C4-2B (cell line): ENCODE measurements at regions not wholly inside any gene's neighbourhood (a gene's known extent, or its start where the extent isn't known, plus 50 kb on each side); places are given as distances from the start of the nearest gene placed in this dataset.

ENCODE experiments used
- H3K27ac ChIP-seq: fragments of 450-650 bp; 2 replicates; pipeline ENCODE4 v1.5.1; 2017
- ZFX ChIP-seq: fragments of 450-650 bp; IDR thresholded peaks from 2 replicates; pipeline ENCODE4 v1.6.1; 2017
- TF ChIP-seq, protein P1 (sequence below): fragments of 450-650 bp; conservative IDR thresholded peaks from 2 replicates; pipeline ENCODE4 v1.5.1; 2017; ENCODE audit warnings: mild to moderate bottlenecking

DNA sequence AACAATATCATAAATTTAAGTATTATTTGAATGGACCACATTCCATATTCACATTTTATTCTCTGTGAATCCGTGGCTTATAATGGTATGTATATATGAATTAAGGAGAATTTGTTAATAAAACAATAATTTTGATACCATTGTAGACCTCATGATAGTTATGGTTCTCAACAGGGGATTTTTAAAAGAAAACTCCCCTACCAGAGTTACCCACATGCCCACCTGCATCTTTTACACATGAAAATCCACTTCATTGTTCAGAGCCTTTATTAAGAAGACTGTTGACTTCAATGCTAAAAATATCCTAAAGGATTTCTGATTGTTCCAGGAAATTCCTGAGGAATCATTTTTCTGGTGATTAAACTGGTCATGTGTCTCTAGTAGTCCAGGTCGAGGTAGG, 557.7 kb upstream of the MEF2C start:
- TF ChIP-seq, protein P1, sequence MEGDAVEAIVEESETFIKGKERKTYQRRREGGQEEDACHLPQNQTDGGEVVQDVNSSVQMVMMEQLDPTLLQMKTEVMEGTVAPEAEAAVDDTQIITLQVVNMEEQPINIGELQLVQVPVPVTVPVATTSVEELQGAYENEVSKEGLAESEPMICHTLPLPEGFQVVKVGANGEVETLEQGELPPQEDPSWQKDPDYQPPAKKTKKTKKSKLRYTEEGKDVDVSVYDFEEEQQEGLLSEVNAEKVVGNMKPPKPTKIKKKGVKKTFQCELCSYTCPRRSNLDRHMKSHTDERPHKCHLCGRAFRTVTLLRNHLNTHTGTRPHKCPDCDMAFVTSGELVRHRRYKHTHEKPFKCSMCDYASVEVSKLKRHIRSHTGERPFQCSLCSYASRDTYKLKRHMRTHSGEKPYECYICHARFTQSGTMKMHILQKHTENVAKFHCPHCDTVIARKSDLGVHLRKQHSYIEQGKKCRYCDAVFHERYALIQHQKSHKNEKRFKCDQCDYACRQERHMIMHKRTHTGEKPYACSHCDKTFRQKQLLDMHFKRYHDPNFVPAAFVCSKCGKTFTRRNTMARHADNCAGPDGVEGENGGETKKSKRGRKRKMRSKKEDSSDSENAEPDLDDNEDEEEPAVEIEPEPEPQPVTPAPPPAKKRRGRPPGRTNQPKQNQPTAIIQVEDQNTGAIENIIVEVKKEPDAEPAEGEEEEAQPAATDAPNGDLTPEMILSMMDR, result no peak
- TF ChIP-seq ZFX, result no peak
- no peak overlapping the region for H3K27ac ChIP-seq

DNA sequence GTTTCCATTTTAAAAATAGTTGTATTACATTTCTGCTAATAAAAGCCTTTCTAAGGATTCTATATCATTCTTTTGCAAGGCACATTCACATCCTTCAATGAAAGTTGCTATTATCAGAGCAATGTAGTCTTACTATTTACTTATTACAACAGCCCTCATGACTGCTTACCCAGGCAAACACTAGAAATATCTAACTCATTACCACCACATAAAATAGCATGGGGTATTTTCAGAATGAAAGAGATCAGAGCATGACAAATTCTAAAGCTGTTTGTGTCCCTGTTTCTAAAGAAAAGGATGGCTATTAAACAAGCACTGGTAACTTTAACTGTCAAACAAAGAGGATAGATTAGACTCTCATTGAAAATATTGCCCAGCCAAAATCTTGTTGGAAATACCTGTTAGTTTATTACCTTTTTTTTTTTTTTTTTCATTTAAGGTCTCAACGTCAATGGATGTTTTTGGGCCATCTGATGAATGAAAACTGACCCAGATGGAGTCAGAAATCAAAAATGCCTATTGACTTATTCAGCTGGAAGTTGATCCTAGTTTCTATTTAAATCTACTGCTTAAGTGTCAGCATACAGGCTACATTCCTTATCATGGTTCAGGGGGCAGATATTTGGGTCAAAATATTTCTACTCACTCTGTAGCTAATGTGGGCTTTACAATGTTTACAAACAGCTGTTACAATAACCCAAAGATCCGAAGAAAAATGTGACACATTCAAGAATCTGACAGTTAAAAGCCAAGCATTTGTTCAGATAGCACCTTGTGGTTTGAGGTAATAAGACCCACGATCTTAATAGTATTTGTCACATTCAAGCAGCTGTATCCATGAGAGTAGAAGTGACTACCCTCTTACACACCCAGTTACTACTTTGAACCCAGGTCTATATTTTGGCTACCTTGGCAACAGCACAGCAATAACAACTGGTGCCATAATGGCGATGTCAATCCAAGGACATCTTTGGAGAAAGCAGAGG, 554.8 kb upstream of the MEF2C start:
- H3K27ac ChIP-seq, result no peak overlapping the region
- TF ChIP-seq ZFX, result no peak
- TF ChIP-seq, protein P1, result no peak

DNA sequence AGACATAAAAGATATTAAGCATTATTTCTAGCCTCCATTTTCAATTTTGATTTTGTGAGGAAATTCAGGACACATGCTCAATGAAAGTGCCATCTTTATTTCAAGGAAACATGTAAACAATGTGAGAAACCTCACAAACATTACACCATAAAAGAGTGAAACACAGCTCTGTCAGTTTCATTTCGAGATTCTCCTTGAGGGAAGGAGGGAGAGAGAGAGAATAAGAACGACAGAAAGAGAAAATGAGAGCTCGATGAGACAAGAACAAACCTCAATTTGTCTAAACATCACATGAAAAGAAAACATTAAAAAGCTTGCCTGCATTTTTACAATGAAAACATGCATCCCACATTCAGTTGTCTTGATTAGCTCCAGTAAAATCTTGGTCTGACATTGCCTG, 553.5 kb upstream of the MEF2C start:
- TF ChIP-seq ZFX, result no peak
- TF ChIP-seq, protein P1, result no peak

DNA sequence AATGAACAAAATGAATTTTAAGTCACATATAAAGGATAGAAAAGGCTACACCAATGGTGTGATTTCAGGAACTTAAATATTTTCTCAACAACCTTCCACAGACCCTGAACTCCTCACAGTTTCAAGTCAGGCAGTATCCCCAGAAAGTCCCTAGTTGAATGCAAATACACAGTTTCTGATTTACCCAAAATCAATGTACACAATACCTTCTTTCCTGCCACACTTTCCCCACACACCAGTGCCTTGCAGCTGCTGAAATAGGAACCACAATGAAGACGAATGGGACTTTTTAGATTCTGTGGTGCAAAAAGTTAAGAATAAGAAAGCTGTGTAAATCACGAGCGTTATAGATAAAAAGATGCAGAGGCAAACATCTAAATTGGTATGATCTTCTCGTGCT, 552.4 kb upstream of the MEF2C start:
- TF ChIP-seq, protein P1, result no peak
- TF ChIP-seq ZFX, result no peak
- H3K27ac ChIP-seq, result no peak overlapping the region

More for the DNA sequence above, 553.5 kb upstream of the MEF2C start:
- no peak overlapping the region for H3K27ac ChIP-seq

GRCh38 chr5:89428624-89429023, 545.6 kb upstream of the MEF2C start:
- no peak overlapping the region for H3K27ac ChIP-seq
- TF ChIP-seq, protein P1, result no peak
- no peak for TF ChIP-seq ZFX

- no peak overlapping the region for H3K27ac ChIP-seq
- TF ChIP-seq ZFX, result no peak
- TF ChIP-seq, protein P1, result no peak
Observed at GRCh38 chr5:89425062-89425461, 542.1 kb upstream of the MEF2C start.

GRCh38 chr5:89421035-89421434, 538.1 kb upstream of the MEF2C start:
- TF ChIP-seq, protein P1, result no peak
- TF ChIP-seq ZFX, result no peak
- H3K27ac ChIP-seq, result no peak overlapping the region
